ENCODE measurements at regions not wholly inside any gene's neighbourhood (a gene's known extent, or its start where the extent isn't known, plus 50 kb on each side); places are given as distances from the start of the nearest gene placed in this dataset.

DNA sequence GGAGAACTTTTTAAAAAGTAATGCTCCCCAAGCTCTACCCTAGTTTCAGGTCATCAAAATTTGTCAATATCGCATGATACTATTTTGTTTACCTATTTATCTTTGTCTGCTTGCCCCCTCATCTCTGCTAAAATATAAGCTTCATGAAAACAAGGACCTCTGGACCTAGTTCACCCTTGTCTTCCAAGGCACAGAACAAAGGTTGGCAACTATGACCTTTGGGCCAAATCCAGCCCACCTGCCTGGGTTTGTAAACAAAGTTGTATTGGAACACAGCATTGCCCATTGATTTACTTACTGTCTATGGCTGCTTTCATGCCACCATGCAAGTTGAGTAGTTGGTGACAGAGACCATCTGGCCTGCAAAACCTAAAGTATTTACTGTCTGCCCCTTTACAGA lies 462.2 kb upstream of the SUCLG2 start:
- Histone ChIP-seq H3K79me2 (ENCODE audit: control insufficient read depth in 1 of 2, insufficient read depth in 2 of 2, low read length in 2 of 2) (no peaks in the 10 kb centered on the region), H4K5ac (ENCODE audit: insufficient read length, low read depth, low read length) (no peak overlapping the region), H3K23me2 (ENCODE audit: low read depth, low read length) (no peaks in the 10 kb centered on the region), H2BK20ac (ENCODE audit: low read length) (no peak overlapping the region), H3K56ac (replicated peaks; ENCODE audit: insufficient read length, low read depth, low read length) (no peak overlapping the region), H3K4me1 (replicated peaks in 1 of 4; ENCODE audit: control insufficient read depth in 3 of 4, insufficient read depth in 4 of 4, low read length in 3 of 4) (no peaks in the 10 kb centered on the region), H3K9ac (replicated peaks in 1 of 4; ENCODE audit: extremely low read depth in 1 of 4, low read depth in 3 of 4, low read length in 3 of 4) (no peak overlapping the region), H2BK15ac (ENCODE audit: low read length) (no peak overlapping the region), H2BK5ac (ENCODE audit: low read depth, low read length) (no peak overlapping the region), H4K91ac (replicated peaks; ENCODE audit: insufficient read length, low read length) (no peak overlapping the region), H3K79me1 (ENCODE audit: low read depth, low read length) (no peaks in the 10 kb centered on the region), H3K4me3 (ENCODE audit: extremely low read depth in 1 of 4, insufficient read depth in 2 of 4, low read depth in 3 of 4, low read length in 4 of 4) (no peak overlapping the region), H3K18ac (ENCODE audit: extremely low read depth, low read length) (no peak overlapping the region), H3K4ac (replicated peaks; ENCODE audit: insufficient read length, low read depth, low read length) (no peak overlapping the region), H2AFZ (ENCODE audit: low read length) (no peak overlapping the region), H3K27ac (ENCODE audit: low read depth, low read length) (no peak overlapping the region), H4K8ac (ENCODE audit: extremely low read depth, insufficient read depth, low read length) (no peak overlapping the region), H4K20me1 (replicated peaks in 1 of 2; ENCODE audit: control insufficient read depth in 1 of 2, insufficient read depth in 2 of 2, low read length in 2 of 2) (no peaks in the 10 kb centered on the region), H2BK12ac (ENCODE audit: low read depth, low read length) (no peak overlapping the region), H3K36me3 (ENCODE audit: control insufficient read depth in 2 of 4, insufficient read depth in 4 of 4, low read length in 3 of 4) (no peaks in the 10 kb centered on the region), H3K9me3 (ENCODE audit: insufficient read depth in 2 of 2, low read depth in 1 of 2, low read length in 1 of 2) (no peaks in the 10 kb centered on the region), H3K14ac (ENCODE audit: insufficient read length) (no peak overlapping the region), H3K27me3 (replicated peaks in 1 of 4; ENCODE audit: control insufficient read depth in 3 of 4, extremely low read depth in 1 of 4, insufficient read depth in 3 of 4, low read length in 3 of 4) (no peaks in the 10 kb centered on the region), H2BK120ac (replicated peaks; ENCODE audit: low read depth, low read length) (no peak overlapping the region), H3K23ac (ENCODE audit: insufficient read length) (no peak overlapping the region), H2AK5ac (ENCODE audit: low read depth, low read length) (no peak overlapping the region), H3K4me2 (ENCODE audit: insufficient read depth in 1 of 2, low read depth in 2 of 2, low read length in 2 of 2) (no peak overlapping the region)
- WGBS, 2 experiments (ENCODE audit: extremely low coverage in 1 of 2, insufficient coverage in 1 of 2, insufficient read length in 1 of 2, insufficient replicate concordance in 2 of 2, low coverage in 1 of 2, low lambda C conversion rate in 2 of 2, missing lambda C conversion rate in 1 of 2), result 100% methylated on average over 1 of the region's 1 CpG; no CpG with 5 or more reads in 1 of the 2 experiments
- FAIRE-seq (no peak), DNase-seq (ENCODE audit: low read depth in 1 of 2, low spot score in 2 of 2) (no peak)
- ChIA-PET POLR2A (ENCODE audit: partially characterized antibody) (no interaction called here), CTCF (ENCODE audit: partially characterized antibody) (no interaction called here)
- no peak for TF ChIP-seq HDAC6 (IDR thresholded peaks at IDR 0.05; ENCODE audit: low read depth, low read length)
- TF ChIP-seq SUZ12 (IDR thresholded peaks at IDR 0.05; ENCODE audit: low read length), result no peak
- no peak for TF ChIP-seq RBBP5 (IDR thresholded peaks at IDR 0.05; ENCODE audit: borderline replicate concordance, low read depth, low read length)
- TF ChIP-seq CTBP2 (IDR thresholded peaks at IDR 0.05; ENCODE audit: borderline replicate concordance, insufficient read depth, insufficient read length, low read length), result no peak
- TF ChIP-seq, protein P1, sequence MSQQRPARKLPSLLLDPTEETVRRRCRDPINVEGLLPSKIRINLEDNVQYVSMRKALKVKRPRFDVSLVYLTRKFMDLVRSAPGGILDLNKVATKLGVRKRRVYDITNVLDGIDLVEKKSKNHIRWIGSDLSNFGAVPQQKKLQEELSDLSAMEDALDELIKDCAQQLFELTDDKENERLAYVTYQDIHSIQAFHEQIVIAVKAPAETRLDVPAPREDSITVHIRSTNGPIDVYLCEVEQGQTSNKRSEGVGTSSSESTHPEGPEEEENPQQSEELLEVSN (IDR thresholded peaks at IDR 0.05), result no peak
